K562 (cell line): ENCODE measurements at regions not wholly inside any gene's neighbourhood (a gene's known extent, or its start where the extent isn't known, plus 50 kb on each side); places are given as distances from the start of the nearest gene placed in this dataset.

Source experiments
- BCOR ChIP-seq: fragments of 450-650 bp; IDR thresholded peaks from 2 replicates; pipeline ENCODE4 v1.6.1; 2016
- CTCF ChIP-seq, 3 experiments: IDR thresholded peaks in 2 of 3; conservative IDR thresholded peaks in 1 of 3; 2 replicates each; pipeline ENCODE4 v1.5.1; 2011 to 2012; ENCODE audit warnings: low read length in 3 of 3, mild to moderate bottlenecking in 3 of 3, control low read depth in 2 of 3, improper control_type of control experiment in 1 of 3, inconsistent platforms in 1 of 3, low read depth in 1 of 3, mixed read lengths in 1 of 3, moderate library complexity in 1 of 3; ENCODE audit not compliant: insufficient read depth in 2 of 3
- FOXP4 ChIP-seq: sonication (generic); formaldehyde crosslinking; IDR thresholded peaks from 2 replicates; pipeline ENCODE4 v1.8.0; 2022; ENCODE audit warnings: mild to moderate bottlenecking, missing genetic modification reagents, borderline replicate concordance
- GABPB1 ChIP-seq: sonication (generic); formaldehyde crosslinking; IDR thresholded peaks from 2 replicates; pipeline ENCODE4 v1.8.0; 2022; ENCODE audit warnings: mild to moderate bottlenecking, missing genetic modification reagents
- KDM1A ChIP-seq, 2 experiments: fragments of 450-650 bp; IDR thresholded peaks; 2 replicates each; pipeline ENCODE4 v1.6.1; 2016; ENCODE audit warnings: mild to moderate bottlenecking in 2 of 2
- MYC ChIP-seq, 2 experiments: fragments of 250-450 bp in 1 of 2; sonication (Bioruptor Pico) in 1 of 2; IDR thresholded peaks; 2 replicates each; pipeline versions ENCODE4 v1.5.1 to v1.6.1; 2012 to 2021; ENCODE audit warnings: low read depth in 2 of 2, borderline replicate concordance in 1 of 2, improper control_type of control experiment in 1 of 2, low read length in 1 of 2, mild to moderate bottlenecking in 1 of 2, moderate library complexity in 1 of 2
- TFAP4 ChIP-seq: sonication (generic); formaldehyde crosslinking; IDR thresholded peaks from 2 replicates; pipeline ENCODE4 v1.8.0; 2022; ENCODE audit warnings: missing genetic modification reagents, mild to moderate bottlenecking, moderate library complexity, borderline replicate concordance
- ZNF24 ChIP-seq: fragments of 450-650 bp; IDR thresholded peaks from 2 replicates; pipeline ENCODE4 v1.6.1; 2016
- ZNF282 ChIP-seq: sonication (generic); formaldehyde crosslinking; IDR thresholded peaks from 2 replicates; pipeline ENCODE4 v1.8.1; 2023; ENCODE audit warnings: missing genetic modification reagents

GRCh38 chr11:80638296-80638695, 1197.5 kb upstream of the TENM4 start:
- TF ChIP-seq MYC (IDR thresholded peaks at IDR 0.05; ENCODE audit: low read depth, low read length) (no peak), MYC (CRISPR knock-in tag; IDR thresholded peaks at IDR 0.05; ENCODE audit: borderline replicate concordance, low read depth) (no peak), GABPB1 (CRISPR knock-in tag) (no peak), CTCF (IDR thresholded peaks at IDR 0.05 in 2 of 3, conservative IDR thresholded peaks at IDR 0.05 in 1 of 3; ENCODE audit: insufficient read depth in 2 of 3, low read depth in 1 of 3, low read length in 3 of 3) (no peak), KDM1A (IDR thresholded peaks at IDR 0.05) (no peak), ZNF24 (no peak), FOXP4 (no peak), ZNF282 (CRISPR knock-in tag) (no peak), TFAP4 (no peak), BCOR (no peak)
